SJSA1 (cell line): ENCODE measurements at regions not wholly inside any gene's neighbourhood (a gene's known extent, or its start where the extent isn't known, plus 50 kb on each side); places are given as distances from the start of the nearest gene placed in this dataset.
"Not testable (repeated sequence)": the region's sequence is repeated elsewhere in the genome, so short reads cannot be mapped to it uniquely, and the experiment has no call there.

Experiments used
- DNase-seq, 2 experiments: peaks; one replicate each; pipeline ENCODE4 v3.0.0-alpha.2; 2015 to 2020; ENCODE audit warnings: low spot score in 2 of 2, low read depth in 1 of 2
- H3K27ac ChIP-seq: fragments of 250-450 bp; sonication (Bioruptor Pico); 2 replicates; pipeline ENCODE4 v1.5.1; 2020; ENCODE audit warnings: mild to moderate bottlenecking, moderate library complexity
- H3K27me3 ChIP-seq: fragments of 250-450 bp; sonication (Bioruptor Pico); replicated peaks from 2 replicates; pipeline ENCODE4 v1.5.1; 2020; ENCODE audit warnings: mild to moderate bottlenecking, moderate library complexity
- H3K36me3 ChIP-seq: fragments of 250-450 bp; sonication (Bioruptor Pico); 2 replicates; pipeline ENCODE4 v1.5.1; 2020; ENCODE audit warnings: mild to moderate bottlenecking
- H3K4me1 ChIP-seq: fragments of 250-450 bp; sonication (Bioruptor Pico); replicated peaks from 2 replicates; pipeline ENCODE4 v1.6.1; 2021; ENCODE audit warnings: mild to moderate bottlenecking
- H3K4me3 ChIP-seq: fragments of 250-450 bp; sonication (Bioruptor Pico); 2 replicates; pipeline ENCODE4 v1.5.1; 2020; ENCODE audit warnings: mild to moderate bottlenecking
- H3K9me3 ChIP-seq: fragments of 250-450 bp; sonication (Bioruptor Pico); replicated peaks from 2 replicates; pipeline ENCODE4 v1.5.1; 2020; ENCODE audit warnings: mild to moderate bottlenecking

- H3K36me3 ChIP-seq, result no peaks in the 10 kb centered on the region
- no peak overlapping the region for H3K27ac ChIP-seq
- no peaks in the 10 kb centered on the region for H3K9me3 ChIP-seq
- H3K27me3 ChIP-seq, result no peaks in the 10 kb centered on the region
- H3K4me3 ChIP-seq, result no peak overlapping the region
- no peak for DNase-seq
- H3K4me1 ChIP-seq, result peaks cover 8% of the 10 kb centered on the region
These were observed 324.7 kb downstream of the GJA1 start for GRCh38 chr6:121760191-121760590.

DNA sequence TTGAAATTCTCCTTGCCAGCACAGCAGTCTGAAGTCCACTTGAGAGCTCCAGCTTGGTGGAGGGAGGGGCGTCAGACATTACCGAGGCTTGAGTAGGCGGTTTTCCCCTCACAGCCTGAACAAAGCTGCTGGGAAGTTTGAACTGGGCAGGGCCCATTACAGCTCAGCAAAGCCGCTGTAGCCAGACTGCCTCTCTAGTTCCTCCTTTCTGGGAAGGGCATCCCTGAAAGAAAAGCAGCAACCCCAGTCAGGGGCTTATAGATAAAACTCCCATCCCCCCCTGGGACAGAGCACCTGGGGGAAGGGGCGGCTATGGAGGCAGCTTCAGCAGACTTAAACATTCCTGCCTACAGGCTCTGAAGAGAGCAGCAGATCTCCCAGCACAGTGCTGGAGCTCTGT, 325.3 kb downstream of the GJA1 start:
- Histone ChIP-seq H3K27me3 (no peaks in the 10 kb centered on the region), H3K36me3 (no peaks in the 10 kb centered on the region), H3K9me3 (no peaks in the 10 kb centered on the region), H3K27ac (no peak overlapping the region), H3K4me1 (peaks cover 12% of the 10 kb centered on the region), H3K4me3 (no peak overlapping the region)
- DNase-seq, result no peak

DNA sequence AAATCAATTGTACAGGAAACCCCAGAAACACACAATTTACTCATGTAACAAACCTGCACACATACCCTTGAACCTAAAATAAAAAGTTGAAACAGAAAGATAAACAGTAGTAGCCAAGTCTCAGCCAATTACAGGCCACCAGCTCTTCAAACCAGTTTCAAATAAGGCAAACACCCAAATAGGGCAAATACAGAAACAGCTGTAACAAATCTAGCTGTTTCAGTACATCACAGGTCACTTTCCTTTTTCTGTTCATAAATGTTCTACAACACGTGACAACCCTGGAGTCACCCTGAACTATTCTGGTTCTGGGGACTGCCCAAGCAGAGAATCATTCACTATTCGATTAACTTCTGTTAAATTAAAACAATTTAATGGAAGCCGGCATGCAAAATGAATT, 329.0 kb downstream of the GJA1 start:
- Histone ChIP-seq H3K27me3 (no peaks in the 10 kb centered on the region), H3K9me3 (no peaks in the 10 kb centered on the region), H3K4me1 (peaks cover 12% of the 10 kb centered on the region), H3K36me3 (no peaks in the 10 kb centered on the region), H3K4me3 (no peak overlapping the region), H3K27ac (peak overlapping the region; percentile 16)
- no peak for DNase-seq

GRCh38 chr6:121765060-121765459, 329.6 kb downstream of the GJA1 start:
- peaks cover 12% of the 10 kb centered on the region for H3K4me1 ChIP-seq
- H3K4me3 ChIP-seq, result no peak overlapping the region
- peak in 1 of 2 experiments; percentile 22 for DNase-seq
- no peaks in the 10 kb centered on the region for H3K9me3 ChIP-seq
- peak overlapping the region; percentile 16; the same call in 1 of the 2 replicates for H3K27ac ChIP-seq
- no peaks in the 10 kb centered on the region for H3K27me3 ChIP-seq
- no peaks in the 10 kb centered on the region for H3K36me3 ChIP-seq

GRCh38 chr6:121767211-121767610, 331.8 kb downstream of the GJA1 start:
- no peaks in the 10 kb centered on the region for H3K27me3 ChIP-seq
- H3K36me3 ChIP-seq, result no peaks in the 10 kb centered on the region
- no peak overlapping the region for H3K27ac ChIP-seq
- no peak for DNase-seq
- H3K4me3 ChIP-seq, result no peak overlapping the region
- no peaks in the 10 kb centered on the region for H3K9me3 ChIP-seq
- peaks cover 12% of the 10 kb centered on the region for H3K4me1 ChIP-seq

DNA sequence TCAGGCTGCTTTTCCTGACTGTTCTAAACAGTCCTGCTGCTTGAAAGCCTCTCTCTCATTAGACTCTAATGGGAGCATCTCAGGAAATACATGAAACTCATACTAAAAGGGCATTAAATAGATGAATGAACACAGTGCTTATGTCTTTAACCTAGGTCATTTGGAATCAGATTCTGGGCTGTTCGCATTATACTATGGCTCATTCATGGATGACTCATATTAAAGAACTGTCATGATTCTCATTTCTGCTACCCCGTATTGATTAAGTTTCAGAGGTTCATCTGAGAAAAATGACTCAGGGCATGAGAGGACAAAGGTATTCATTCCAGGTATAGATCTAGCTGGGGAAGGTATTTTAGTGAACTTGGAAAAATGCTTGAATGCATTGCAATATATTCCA, 335.5 kb downstream of the GJA1 start:
- no peaks in the 10 kb centered on the region for H3K36me3 ChIP-seq
- H3K27ac ChIP-seq, result no peak overlapping the region
- no peaks in the 10 kb centered on the region for H3K4me1 ChIP-seq
- H3K9me3 ChIP-seq, result no peaks in the 10 kb centered on the region
- H3K27me3 ChIP-seq, result no peaks in the 10 kb centered on the region
- DNase-seq, result no peak
- H3K4me3 ChIP-seq, result no peak overlapping the region

GRCh38 chr6:121771937-121772720, 336.7 kb downstream of the GJA1 start:
- no peak for DNase-seq
- H3K4me1 ChIP-seq, result no peaks in the 10 kb centered on the region
- no peak overlapping the region for H3K27ac ChIP-seq
- H3K4me3 ChIP-seq, result no peak overlapping the region
- H3K9me3 ChIP-seq, result no peaks in the 10 kb centered on the region
- H3K27me3 ChIP-seq, result no peaks in the 10 kb centered on the region
- H3K36me3 ChIP-seq, result no peaks in the 10 kb centered on the region

GRCh38 chr6:121776054-121776453, 340.6 kb downstream of the GJA1 start:
- no peak overlapping the region for H3K27ac ChIP-seq
- no peaks in the 10 kb centered on the region for H3K36me3 ChIP-seq
- no peaks in the 10 kb centered on the region for H3K4me1 ChIP-seq
- no peaks in the 10 kb centered on the region for H3K27me3 ChIP-seq
- H3K9me3 ChIP-seq, result peaks cover 5% of the 10 kb centered on the region; the same call in 1 of the 2 replicates
- no peak for DNase-seq
- H3K4me3 ChIP-seq, result no peak overlapping the region

DNA sequence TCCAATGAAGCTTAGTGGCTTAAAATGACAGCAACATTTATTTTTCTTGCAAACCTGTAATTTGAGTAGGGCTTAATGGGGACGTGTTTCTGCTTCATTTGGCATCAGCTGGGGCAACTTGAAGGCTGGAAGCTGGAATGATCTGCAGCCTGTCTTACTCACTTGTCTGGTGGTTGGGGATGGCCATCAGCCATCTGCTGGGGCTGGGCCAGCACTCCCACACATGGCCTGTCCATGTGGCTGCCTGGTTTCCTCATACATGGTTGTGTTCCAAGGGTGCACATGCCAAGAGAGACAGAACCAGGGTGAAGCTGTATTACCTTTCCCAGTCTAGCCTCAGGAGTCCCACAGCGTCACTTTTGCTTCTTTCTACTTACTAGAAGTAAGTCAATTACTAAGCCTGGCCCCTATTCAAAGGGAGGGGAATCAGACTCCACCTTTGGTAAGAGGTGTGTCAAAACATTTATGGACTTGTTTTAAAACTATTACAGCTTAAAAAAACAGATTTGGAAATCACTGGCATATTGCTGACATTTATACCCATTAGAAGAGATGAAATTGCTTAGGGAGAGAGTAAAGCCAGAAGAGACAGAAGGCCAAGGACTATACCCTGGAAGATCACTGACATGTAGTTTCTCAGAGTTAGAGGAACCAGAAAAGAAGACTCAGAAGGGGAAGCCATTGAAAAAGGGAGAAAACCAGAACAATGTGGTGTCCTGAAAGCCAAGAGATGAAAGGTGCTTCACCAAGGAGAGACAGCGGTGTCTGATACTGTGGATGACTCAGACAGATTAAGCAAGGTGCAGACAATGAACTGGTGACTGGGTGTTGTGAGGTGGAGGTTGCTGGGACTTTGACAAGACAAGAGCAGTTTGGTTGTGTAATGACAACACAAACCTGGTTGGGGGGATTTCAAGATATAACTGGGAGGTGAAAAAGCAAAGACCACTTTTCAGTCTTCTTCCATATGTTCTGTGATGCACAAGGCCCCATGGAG, 345.2 kb downstream of the GJA1 start:
- no peaks in the 10 kb centered on the region for H3K4me1 ChIP-seq
- H3K36me3 ChIP-seq, result no peaks in the 10 kb centered on the region
- peaks cover 5% of the 10 kb centered on the region; the same call in 1 of the 2 replicates for H3K9me3 ChIP-seq
- H3K27me3 ChIP-seq, result no peaks in the 10 kb centered on the region
- no peak overlapping the region for H3K27ac ChIP-seq
- no peak for DNase-seq
- no peak overlapping the region for H3K4me3 ChIP-seq

GRCh38 chr6:121791396-121792315, 356.2 kb downstream of the GJA1 start:
- peaks cover 3% of the 10 kb centered on the region; the same call in 1 of the 2 replicates for H3K9me3 ChIP-seq
- no peaks in the 10 kb centered on the region for H3K27me3 ChIP-seq
- H3K27ac ChIP-seq, result no peak overlapping the region
- H3K4me1 ChIP-seq, result peaks cover 14% of the 10 kb centered on the region
- H3K4me3 ChIP-seq, result no peak overlapping the region
- no peak for DNase-seq
- H3K36me3 ChIP-seq, result no peaks in the 10 kb centered on the region

DNA sequence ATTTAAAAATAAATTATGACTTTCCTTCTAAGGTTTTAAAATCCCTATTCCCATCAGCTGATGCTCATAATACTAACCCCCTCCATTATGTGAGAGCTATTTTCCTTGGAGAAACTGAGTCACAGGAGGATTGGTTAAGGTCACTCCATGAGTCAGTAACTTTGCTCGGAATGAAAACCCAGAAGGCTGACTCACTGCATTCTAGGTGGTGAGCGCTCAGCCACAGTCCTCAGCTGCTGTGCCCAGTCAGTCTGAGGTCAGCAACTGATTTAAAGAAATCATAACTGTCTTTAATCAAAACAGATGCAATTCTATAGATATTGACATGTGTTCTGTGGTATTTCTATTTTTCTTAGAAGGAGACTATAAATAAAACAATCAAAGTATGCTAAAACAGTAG, 359.2 kb downstream of the GJA1 start:
- H3K27ac ChIP-seq, result peak overlapping the region; percentile 77

GRCh38 chr6:121797598-121797997, 362.2 kb downstream of the GJA1 start:
- peaks cover 14% of the 10 kb centered on the region for H3K4me1 ChIP-seq
- H3K9me3 ChIP-seq, result peaks cover 19% of the 10 kb centered on the region
- H3K36me3 ChIP-seq, H3K27me3 ChIP-seq, H3K4me3 ChIP-seq, DNase-seq, H3K27ac ChIP-seq: not testable (repeated sequence)

More for the DNA sequence above, 359.2 kb downstream of the GJA1 start:
- Histone ChIP-seq H3K27me3 (no peaks in the 10 kb centered on the region), H3K4me3 (no peak overlapping the region), H3K9me3 (peaks cover 8% of the 10 kb centered on the region), H3K36me3 (no peaks in the 10 kb centered on the region), H3K4me1 (peaks cover 14% of the 10 kb centered on the region)
- DNase-seq, result peak; percentile 75 to 79

- not testable (repeated sequence) for H3K4me3 ChIP-seq, DNase-seq, H3K27me3 ChIP-seq, H3K36me3 ChIP-seq, H3K27ac ChIP-seq
- peaks cover 14% of the 10 kb centered on the region for H3K4me1 ChIP-seq
- H3K9me3 ChIP-seq, result peaks cover 19% of the 10 kb centered on the region
These were observed 362.7 kb downstream of the GJA1 start for GRCh38 chr6:121798126-121798525.
